ENCODE measurements at regions not wholly inside any gene's neighbourhood (a gene's known extent, or its start where the extent isn't known, plus 50 kb on each side); places are given as distances from the start of the nearest gene placed in this dataset.

GRCh38 chr1:227450489-227450888 is 112.9 kb upstream of the ZNF678 start:
- no peak for DNase-seq (ENCODE audit: low spot score)

DNA sequence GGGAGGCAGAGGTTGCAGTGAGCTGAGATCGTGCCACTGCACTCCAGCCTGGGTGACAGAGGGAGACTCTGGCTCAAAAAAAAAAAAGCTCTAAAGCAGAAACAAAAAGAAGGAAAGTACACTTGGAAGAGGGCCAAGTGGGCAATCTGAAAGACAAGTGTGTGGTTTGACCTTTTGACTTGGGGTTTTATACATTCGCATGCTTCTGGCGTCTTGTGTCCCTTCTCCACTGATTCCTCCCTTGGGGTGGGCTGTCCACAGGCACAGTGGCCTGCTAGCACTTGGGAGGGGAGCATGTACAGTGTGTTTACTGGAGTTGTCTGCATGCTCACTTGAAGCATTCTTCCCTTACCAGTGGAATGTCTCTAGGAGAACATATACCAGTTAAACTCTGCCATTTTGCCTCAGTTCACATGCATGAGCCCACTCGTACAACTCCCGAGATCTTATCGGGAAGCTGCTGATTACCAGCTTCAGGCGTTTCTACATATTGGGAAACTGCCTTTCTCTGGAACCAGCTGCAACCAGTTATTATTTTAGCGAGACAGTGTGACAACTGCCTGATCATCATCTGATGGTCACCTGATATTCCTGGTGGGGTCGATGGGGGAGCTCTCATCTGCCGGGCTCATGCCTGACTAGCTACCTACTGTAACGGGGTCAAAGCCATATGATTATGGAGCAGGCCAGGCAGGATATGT is 113.5 kb upstream of the ZNF678 start:
- no peak for DNase-seq (ENCODE audit: low spot score)

- peak; percentile 38 for DNase-seq (ENCODE audit: low spot score)
Measured at GRCh38 chr1:227449051-227449450, 114.3 kb upstream of the ZNF678 start.

- peak; percentile 88 for DNase-seq (ENCODE audit: low spot score)
Measured at GRCh38 chr1:227447531-227447990, 115.8 kb upstream of the ZNF678 start.

GRCh38 chr1:227445746-227446145 is 117.6 kb upstream of the ZNF678 start:
- DNase-seq (ENCODE audit: low spot score), result no peak

DNA sequence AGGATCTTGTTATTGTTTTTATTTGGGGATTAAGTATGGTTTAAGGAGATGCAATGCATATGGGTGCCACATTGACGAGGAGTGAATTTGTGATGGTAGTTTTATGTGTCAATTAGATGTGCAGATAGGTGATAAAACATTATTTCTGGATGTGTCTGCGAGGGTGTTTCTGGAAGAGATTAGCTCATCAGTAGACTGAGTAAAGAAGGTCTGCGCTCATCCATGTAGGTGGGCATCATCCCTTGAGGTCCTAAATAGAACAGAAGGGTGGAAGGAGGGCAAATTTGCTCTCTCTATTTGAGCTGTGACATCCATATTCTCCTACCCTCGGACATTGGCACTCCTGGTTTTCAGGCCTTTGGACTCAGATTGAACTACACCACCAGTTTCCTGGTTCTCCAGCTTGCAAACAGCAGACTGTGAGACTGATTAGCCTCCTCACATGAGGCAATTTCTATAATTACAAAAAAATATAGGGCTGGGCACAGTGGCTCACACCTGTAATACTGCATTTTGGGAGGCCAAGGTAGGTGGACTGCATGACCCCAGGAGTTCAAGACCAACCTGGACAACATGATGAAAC is 118.2 kb upstream of the ZNF678 start:
- DNase-seq (ENCODE audit: low spot score), result no peak

DNA sequence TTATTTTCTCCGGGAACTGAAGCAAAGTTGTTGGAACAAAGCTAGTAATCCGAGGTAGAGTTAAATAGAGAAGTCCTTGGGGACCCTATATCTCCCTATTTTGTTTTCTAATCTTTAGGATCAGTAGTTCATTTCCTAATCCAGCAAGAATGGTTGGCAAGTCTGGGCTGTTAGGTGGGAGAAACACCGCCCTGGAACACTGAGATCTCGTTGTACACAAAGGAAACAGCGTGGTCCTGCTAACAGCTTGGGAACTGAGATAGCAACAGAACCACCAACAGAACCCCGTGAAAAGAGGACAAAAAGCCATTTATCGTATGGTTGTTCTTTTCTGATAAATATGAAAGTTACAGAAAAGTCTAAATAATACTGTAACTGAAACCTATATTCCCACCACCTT is 121.9 kb upstream of the CDC42BPA start:
- DNase-seq (ENCODE audit: low spot score), result no peak

DNA sequence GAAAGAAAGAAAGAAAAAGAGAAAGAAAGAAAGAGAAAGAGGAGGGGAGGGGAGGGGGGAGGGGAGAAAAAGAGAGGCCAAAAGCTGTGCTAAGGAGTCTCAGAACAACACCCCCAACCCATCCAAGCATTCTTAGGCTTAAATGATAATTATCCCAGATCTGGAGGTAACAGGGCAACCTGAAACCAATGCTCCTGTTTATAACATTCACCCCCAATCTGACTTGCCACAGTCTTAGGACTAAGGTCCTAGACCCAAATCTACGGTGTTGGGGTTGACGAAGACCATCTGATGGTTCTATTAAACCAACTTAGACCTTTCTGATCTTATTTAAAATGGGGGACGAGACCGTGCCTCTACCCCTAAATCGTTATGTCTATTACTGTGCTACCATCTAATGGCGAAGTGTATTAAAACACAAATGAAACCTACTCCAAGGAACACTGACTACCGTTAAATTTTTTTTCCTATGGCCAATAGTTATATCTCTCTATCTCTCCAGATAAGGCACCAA is 119.3 kb upstream of the CDC42BPA start:
- peak; percentile 80 for DNase-seq (ENCODE audit: low spot score)

- no peak for DNase-seq (ENCODE audit: low spot score)
Measured at GRCh38 chr1:227434808-227435444, 116.6 kb upstream of the CDC42BPA start.

DNA sequence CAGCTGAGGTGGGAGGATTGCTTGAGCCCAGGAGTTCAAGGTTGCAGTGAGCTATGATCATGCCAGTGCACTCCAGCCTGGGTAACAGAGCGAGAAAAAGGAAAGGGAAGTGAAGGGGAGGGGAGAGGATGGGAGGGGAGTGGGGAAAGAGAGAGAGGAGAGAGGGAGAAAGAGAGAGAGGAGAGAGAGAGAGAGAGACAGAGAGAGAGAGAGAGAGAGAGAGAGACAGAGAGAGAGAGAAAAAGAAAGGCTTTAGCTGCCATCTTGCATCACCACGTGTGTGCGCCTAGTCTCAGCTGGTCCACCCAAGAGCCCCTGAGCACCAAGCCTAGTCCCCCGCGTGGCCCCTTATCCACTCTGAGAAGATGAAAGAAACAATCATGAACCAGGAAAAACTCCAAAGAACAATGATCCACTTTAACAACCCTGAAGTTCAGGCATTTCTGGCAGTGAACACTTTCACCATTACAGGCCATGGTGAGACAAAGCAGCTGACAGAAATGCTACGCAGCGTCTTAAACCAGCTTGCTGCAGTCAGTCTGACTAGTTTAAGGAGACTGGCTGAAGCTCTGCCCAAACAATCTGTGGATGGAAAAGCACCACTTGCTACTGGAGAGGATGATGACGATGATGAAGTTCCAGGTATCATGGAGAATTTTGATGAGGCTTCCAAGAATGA is 115.5 kb upstream of the CDC42BPA start:
- no peak for DNase-seq (ENCODE audit: low spot score)

GRCh38 chr1:227432981-227433380 is 114.7 kb upstream of the CDC42BPA start:
- DNase-seq (ENCODE audit: low spot score), result no peak

GRCh38 chr1:227432181-227432535 is 113.9 kb upstream of the CDC42BPA start:
- no peak for DNase-seq (ENCODE audit: low spot score)

- DNase-seq (ENCODE audit: low spot score), result peak; percentile 63
Measured at GRCh38 chr1:227429447-227430359, 111.4 kb upstream of the CDC42BPA start.

DNA sequence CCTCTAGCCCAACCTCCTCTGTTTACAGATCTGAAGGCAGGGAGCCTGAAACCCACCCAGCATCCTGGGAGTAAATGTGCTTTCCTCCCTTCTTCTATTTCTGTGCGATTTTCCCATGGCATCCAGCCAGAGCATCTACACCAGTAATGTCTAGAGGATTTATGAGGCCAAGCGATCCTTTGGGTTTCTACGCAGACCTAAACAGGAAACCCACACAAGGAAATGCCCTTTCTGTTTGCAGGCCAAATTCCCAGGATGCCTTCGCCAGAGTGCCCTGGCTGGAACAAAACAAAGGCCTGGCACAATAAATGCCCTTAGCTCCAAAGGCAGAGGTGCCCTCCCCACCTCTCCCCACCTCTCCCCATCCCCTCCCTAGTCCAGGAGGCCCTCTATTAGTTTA is 110.5 kb upstream of the CDC42BPA start:
- no peak for DNase-seq (ENCODE audit: low spot score)

- DNase-seq (ENCODE audit: low spot score), result no peak
Measured at GRCh38 chr1:227427411-227427810, 109.1 kb upstream of the CDC42BPA start.

DNA sequence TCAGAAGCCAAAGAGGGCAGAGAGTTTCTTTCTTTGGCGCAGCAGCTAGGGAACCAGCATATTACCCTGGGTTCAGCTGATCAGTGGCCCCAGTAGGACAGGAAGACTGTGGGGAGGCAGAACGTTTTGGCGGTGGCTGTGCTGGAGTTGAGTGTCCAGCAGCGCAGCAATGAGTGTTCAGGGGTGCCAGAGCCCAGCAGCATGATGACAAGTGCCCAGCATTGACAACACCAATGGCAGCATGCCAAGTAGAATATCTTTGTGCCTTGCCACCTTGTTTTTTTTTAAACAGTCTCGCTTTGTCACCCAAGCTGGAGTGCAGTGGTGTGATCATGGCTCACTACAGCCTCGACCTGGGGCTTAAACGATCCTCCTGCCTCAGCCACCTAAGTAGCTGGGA is 106.7 kb upstream of the CDC42BPA start:
- no peak for DNase-seq (ENCODE audit: low spot score)

GRCh38 chr1:227424159-227424680 is 105.9 kb upstream of the CDC42BPA start:
- no peak for DNase-seq (ENCODE audit: low spot score)

GRCh38 chr1:227422581-227422980 is 104.3 kb upstream of the CDC42BPA start:
- DNase-seq (ENCODE audit: low spot score), result no peak

DNA sequence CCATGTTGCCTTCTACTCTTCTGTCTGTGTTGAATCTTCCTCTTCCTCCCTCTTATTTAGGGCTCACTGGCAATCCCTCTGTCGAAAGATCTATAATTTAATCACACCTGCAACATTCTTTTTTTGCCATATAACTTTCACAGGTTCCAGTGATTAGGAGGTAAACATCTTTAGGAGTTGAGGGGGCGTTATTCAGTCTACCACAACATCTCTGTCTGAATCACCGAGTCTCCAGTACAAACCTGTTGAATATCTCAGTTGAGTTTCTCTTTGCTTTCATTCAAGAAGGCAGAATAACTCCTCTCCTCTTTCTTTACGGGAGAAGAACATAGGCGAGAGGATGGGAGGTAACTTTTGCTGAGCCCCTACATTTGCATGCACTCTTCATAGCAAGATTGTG is 101.9 kb upstream of the CDC42BPA start:
- no peak for DNase-seq (ENCODE audit: low spot score)

DNA sequence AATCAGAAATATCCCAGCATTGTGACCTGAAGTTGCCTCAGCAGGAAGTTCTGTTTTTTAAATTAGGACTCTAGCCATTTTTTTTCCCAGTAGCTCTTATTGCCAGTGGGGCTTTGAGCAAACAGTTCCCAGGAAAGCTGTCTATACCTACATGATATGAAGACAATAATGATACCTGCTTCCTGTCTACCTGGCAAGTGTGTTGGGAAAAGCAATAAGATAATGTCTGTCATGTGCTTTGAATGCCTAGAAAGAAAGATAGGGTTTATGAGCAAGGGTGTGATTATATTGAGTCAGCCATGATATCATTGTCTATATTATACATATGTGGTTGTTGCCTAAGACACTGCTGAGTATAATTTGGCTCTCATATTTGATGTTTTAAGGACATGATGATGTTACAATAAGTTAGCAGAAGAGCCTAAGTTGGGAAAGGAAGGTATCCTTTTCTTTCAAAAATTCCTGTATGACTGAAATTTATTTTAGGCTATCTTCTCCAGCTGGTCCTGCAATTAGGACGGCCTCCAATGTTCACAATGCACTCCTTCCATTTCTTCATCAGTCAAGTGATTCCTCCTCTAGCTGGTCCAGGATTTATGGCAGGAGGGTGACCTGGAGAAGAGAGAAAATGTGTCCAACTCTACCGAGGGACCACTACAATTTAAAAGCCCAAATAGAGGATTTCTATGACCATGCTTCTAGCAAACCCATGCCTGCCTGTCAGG is 99.6 kb upstream of the CDC42BPA start:
- no peak for DNase-seq (ENCODE audit: low spot score)

Data from AG20443 (cell line).